Urothelium cell line (cell line): ENCODE measurements at regions not wholly inside any gene's neighbourhood (a gene's known extent, or its start where the extent isn't known, plus 50 kb on each side); places are given as distances from the start of the nearest gene placed in this dataset.
"Not testable (repeated sequence)": the region's sequence is repeated elsewhere in the genome, so short reads cannot be mapped to it uniquely, and the experiment has no call there.

Experiments
- DNase-seq: peaks from one replicate; pipeline ENCODE4 v3.0.0; 2011; ENCODE audit warnings: low spot score, mixed read lengths
- FAIRE-seq: peaks from 2 replicates; lab custom pipeline; 2011; peaks lifted over from hg19 to GRCh38; lab: Jason Lieb, UNC

- no peak for FAIRE-seq
- DNase-seq = no peak
Observed at GRCh38 chr1:101366513-101367215, 129.8 kb downstream of the S1PR1 start.

DNA sequence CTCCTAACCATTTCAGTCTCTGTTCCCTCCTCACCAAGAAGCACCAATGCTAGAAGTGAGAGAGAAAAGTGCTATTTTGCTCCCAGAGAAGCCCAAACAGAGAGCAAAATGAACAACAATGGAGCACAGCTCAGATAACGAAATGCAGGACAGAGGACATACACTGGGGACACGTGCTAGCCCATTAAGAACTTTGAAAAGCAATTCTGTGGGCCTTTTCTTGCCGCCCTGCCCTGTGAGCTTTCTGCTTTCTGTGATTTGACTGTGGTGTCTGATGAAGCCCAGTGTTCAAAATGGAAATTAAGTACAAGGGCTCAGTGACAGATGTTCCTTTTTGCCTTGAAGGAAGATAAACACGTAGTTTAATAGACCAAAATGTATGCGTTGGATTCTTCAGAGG is 130.8 kb downstream of the S1PR1 start:
- peak; percentile 27 for FAIRE-seq
- no peak for DNase-seq

- DNase-seq (no peak), FAIRE-seq (no peak)
Observed at GRCh38 chr1:101370488-101370887, 133.7 kb downstream of the S1PR1 start.

DNA sequence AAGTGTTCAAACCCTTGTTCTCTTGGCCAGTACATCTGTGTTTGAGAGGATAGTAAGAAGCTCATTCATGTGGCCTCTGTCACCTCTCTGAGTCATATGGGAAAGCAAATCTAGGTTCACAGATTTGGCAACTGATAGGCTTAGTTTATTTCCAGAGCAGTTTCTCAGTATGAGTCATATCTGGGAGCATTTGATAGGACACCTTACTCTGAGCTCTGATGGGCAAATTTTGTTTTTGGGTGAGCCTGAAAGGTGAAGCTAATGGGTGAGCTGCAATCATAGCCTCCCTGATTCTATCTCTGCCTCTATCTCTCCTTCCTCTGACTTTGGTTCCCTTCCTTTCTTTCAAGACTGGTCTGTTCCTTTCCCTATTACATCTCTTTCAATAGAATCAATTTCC is 134.4 kb downstream of the S1PR1 start:
- no peak for FAIRE-seq
- DNase-seq = peak; percentile 63

- DNase-seq (no peak), FAIRE-seq (no peak)
Observed at GRCh38 chr1:101373570-101373969, 136.8 kb downstream of the S1PR1 start.

DNA sequence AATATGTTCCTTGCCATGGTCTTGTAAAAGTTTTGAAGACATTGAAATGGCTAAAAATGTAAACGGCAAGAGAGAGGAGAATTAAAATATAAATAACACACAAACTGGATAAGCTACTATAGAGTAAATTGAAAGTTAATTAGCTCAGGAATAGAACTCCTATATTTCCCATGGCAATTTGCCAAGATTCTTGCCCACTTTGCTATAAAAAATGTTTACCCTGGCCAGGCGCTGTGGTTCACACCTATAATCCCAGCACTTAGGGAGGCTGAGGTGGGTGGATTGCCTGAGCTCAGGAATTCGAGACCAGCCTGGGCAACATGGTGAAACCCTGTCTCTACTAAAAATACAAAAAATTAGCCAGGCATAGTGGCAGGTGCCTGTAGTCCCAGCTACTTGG is 138.6 kb downstream of the S1PR1 start:
- not testable (repeated sequence) for DNase-seq, FAIRE-seq

GRCh38 chr1:101376121-101377083 is 139.6 kb downstream of the S1PR1 start:
- FAIRE-seq (no peak), DNase-seq (no peak)

- FAIRE-seq (no peak), DNase-seq (no peak)
Observed at GRCh38 chr1:101377084-101377835, 140.4 kb downstream of the S1PR1 start.

GRCh38 chr1:101379037-101379436 is 142.2 kb downstream of the S1PR1 start:
- FAIRE-seq (no peak), DNase-seq (no peak)

GRCh38 chr1:101379950-101380349 is 143.1 kb downstream of the S1PR1 start:
- FAIRE-seq (no peak), DNase-seq (no peak)

DNA sequence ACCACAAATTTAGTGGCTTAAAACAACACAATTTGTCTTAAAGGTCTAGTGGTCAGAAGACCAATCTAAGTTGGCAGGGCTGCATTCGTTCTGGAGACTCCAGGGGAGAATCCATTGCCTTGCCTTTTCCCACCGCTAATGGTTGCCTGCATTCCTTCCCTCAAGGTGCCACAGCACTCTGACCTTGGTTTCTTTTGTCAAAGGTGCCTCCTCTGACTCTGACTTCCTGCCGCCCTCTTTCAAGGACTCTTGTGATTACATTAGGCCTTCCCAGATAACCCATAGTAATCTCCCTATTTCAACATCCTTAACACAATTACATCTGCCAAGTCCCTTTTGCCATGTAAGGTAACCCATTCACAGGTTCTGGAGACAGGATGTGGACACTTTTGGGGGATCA is 145.3 kb downstream of the S1PR1 start:
- FAIRE-seq (no peak), DNase-seq (no peak)

DNA sequence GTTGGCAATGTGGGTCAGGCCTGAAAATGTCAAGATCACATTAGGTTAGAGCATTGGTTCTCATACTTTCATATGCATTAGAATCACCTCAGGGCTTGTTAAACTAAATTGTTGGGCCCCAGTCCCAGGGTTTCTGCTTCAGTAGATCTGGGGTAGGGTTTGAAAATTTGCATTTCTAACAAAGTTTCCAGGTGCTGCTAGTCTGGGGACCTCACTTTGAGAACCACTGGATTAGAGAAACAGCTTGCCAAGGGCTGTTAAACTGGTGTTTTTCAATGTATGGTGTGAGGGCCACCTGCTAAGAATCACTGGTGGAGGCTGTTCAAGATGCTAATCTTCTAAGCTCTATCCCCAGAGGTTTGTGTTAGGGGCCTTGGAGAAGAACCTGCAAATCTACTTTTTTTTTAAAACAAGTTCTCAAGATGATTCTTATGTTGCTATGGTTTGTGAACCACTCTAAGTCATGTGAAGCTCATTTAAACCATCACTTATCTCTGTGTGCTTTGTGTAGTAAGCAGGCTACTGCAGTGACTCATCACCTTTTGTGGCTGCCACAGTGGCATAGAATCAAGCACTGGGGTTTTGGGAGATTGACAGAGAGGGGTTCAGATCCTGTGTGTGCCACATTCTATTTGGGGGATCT is 152.2 kb downstream of the S1PR1 start:
- no peak for FAIRE-seq
- no peak for DNase-seq

DNA sequence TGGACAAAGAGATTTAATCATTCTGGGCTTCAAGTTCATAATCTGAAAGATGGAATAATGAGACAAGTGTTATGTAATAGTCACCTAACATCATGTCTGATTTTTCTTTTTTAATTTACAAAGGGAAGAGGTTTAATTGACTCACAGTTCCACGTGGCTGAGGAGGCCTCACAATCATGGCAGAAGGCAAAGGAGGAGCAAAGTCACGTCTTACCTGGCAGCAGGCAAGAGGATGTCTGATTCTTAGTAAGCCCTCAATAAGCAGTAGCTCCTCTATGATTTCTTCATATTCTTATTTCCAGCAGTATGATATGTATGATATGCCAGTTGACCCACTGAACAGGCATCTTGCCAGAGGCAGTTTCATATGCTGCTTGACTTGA is 152.7 kb downstream of the S1PR1 start:
- FAIRE-seq (no peak), DNase-seq (no peak)

DNA sequence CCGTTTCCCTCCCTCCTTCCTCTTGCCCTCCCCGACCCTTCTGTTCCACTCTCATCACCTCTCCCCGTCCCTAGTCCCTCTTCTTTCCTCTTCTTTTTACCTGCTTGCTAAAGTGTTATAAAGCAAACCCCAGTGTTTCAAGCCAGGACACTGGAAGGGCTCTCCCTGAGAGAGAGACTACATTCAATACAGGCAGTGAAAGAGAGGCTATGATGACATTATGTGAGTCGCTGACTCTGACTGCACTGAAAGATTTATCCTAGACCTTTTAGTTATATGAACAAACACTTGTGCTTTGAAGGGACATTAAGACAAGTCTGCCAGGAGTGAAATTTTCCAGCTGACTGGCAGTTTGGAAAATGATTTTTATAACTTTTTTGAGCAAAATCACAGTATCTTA is 155.7 kb downstream of the S1PR1 start:
- DNase-seq (no peak), FAIRE-seq (no peak)

GRCh38 chr1:101394041-101394440 is 157.2 kb downstream of the S1PR1 start:
- DNase-seq (no peak), FAIRE-seq (no peak)

DNA sequence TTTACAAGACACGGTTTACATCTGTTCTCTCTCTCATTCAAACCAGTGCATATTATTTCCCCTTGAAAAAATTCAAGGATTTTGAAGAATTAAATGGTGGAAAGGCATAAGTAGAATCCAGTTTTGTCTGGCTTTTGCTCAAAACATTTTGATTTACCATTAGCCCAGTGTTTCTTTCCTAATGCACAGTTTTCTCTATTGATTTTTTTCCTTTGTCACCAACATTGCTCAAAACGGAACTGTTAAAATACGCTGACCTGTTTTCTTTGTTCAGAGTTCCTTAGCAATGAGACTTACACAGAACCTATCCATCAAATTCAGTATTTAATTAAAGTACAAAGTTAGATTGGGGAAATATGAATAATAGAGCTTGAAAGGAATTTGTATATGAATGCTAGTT is 162.4 kb downstream of the S1PR1 start:
- FAIRE-seq = no peak

DNA sequence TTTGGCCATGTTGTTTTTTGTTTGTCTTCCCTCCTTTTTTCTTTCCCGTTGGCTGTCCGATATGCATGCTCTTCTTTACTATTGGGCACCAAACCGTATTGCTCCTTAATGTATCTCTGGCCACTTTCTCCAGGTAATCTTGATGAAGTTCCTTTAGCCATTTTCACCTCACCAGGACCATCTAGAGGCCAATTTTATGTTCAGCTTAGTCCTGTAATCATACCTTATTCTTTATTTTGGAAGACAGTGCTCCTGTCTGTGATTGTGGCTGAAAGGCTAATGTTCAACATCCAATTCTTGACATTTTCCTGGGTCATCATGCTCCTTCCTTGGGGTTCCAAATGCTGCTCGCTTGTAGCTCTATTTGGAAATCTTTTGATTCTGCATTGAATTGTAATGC is 169.5 kb downstream of the S1PR1 start:
- DNase-seq = no peak

More for the DNA sequence above, 162.4 kb downstream of the S1PR1 start:
- DNase-seq = no peak

DNA sequence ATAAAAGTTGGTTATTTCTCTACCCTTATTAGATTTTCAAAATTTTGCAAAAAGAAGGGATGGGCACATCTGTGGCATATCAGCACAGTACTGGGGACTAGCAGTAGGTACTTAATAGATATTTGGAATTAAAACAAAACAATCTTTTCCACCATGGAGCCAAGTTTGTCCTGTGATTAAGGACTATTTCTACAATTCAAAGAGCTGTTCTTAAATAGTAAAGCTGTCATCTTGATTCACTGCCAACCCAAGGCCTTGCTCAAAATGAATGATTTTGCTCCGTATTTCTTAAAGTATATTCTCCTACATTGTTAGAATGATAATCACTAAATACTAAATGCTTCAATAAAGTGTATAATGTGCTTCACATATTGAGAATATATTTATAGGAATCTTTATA is 169.9 kb downstream of the S1PR1 start:
- no peak for FAIRE-seq
- DNase-seq = no peak

More for the DNA sequence above, 169.5 kb downstream of the S1PR1 start:
- FAIRE-seq = no peak

DNA sequence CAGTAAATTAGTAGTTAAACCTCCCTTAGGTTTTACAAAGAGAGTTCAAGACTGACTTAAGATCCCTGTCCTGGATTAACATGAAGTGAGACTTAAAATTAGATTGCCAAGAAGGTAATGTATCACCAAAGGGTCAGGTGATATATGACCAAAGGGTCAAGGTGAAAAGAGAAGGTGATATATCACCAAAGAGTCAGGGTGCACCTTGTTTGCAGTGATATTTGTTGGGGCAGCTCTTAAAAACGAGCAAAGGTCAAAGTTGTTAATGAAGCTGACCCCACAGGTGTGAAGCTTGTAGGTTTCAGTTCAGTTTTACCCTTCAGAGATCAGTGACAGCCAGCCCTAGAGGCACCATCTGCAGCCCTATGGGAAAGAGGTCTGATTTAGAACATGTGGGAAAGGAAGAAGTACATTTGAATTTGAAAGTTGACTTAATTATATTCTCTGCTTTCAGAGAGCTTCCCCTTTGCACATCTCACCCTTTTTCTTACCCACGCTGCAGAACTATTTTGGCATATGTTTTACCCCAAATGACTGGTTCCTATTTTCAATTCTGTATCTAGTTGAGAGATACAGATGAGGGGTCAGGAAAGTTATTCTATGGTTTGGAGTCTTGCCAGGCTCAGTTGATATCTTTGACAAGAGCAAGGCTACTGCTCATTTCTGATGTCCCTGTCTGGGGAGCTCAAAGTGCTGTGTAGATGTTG is 170.8 kb downstream of the S1PR1 start:
- FAIRE-seq = no peak
- DNase-seq = no peak
